Left lung (tissue), 4 donors: ENCODE measurements at regions not wholly inside any gene's neighbourhood (a gene's known extent, or its start where the extent isn't known, plus 50 kb on each side); places are given as distances from the start of the nearest gene placed in this dataset.
A peak's percentile ranks its signal among the peaks of the same experiment; 100 is the strongest.
"Not testable (repeated sequence)": the region's sequence is repeated elsewhere in the genome, so short reads cannot be mapped to it uniquely, and the experiment has no call there.

Source experiments
- ATAC-seq: fragments of 200-7000 bp; cut with Tn5 transposase; one replicate; pipeline ENCODE4 v1.9.1; 2020; ENCODE audit warnings: moderate library complexity
- DNase-seq, 4 donors: peaks; one replicate each; pipeline ENCODE4 v3.0.0-alpha.2; 2013 to 2020
- H3K27ac ChIP-seq, 2 donors: fragments of 200-600 bp; sonication (generic) in 1 of 2; one replicate each; pipeline versions ENCODE4 v1.5.0 to v1.8.0; 2020 to 2021
- H3K27me3 ChIP-seq, 2 donors: fragments of 200-600 bp; sonication (generic) in 1 of 2; one replicate each; pipeline versions ENCODE4 v1.5.0 to v1.8.0; 2020 to 2021
- H3K36me3 ChIP-seq, 2 donors: fragments of 200-600 bp; sonication (generic) in 1 of 2; one replicate each; pipeline versions ENCODE4 v1.5.0 to v1.8.0; 2020 to 2021
- H3K4me1 ChIP-seq, 2 donors: fragments of 200-600 bp; one replicate each; pipeline ENCODE4 v1.8.0; 2021
- H3K4me3 ChIP-seq, 2 donors: fragments of 200-600 bp; sonication (generic) in 1 of 2; one replicate each; pipeline versions ENCODE4 v1.5.0 to v1.8.0; 2020 to 2021; ENCODE audit warnings: mild to moderate bottlenecking in 1 of 2
- H3K9me3 ChIP-seq, 2 donors: fragments of 200-600 bp; sonication (generic) in 1 of 2; one replicate each; pipeline versions ENCODE4 v1.5.0 to v1.8.0; 2020 to 2021
- CTCF ChIP-seq, 2 donors: fragments of 200-600 bp; sonication (generic) in 1 of 2; IDR thresholded peaks; one replicate each; pipeline versions ENCODE4 v1.5.0 to v1.8.0; 2021; ENCODE audit warnings: antibody characterized with exemption in 2 of 2
- intact Hi-C, 2 donors: fragments of 100-400 bp; cut with DNase I; formaldehyde crosslinking; loops; one replicate each; pipeline versions ENCODE4 v1.11.2 to v1.14.2; 2022
- donor health status: DM: no; HTN: yes; CAD: no.
- donor health status: DM: no; HTN: no; CAD: no.

DNA sequence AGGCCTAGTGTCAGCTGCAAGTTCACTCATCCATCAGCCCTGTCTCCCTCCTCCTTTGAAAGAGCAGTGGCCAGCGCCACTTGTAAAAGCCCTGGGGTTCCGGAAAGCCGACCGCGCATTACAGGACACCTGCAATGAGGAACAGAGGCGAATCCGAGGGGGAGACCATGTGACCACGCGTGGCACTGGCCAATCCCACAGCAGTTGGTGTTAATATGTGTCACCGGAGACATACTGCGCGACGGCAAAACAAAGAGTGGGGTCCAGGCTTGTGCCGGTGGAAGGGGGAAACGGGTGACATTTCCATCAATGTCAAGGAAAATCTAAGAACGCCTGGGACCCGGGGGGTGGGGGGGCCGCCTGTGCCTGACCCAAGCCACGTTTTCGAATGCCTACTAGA is 480.8 kb downstream of the SPATA31A7 start:
- TF ChIP-seq CTCF (IDR thresholded peaks at IDR 0.05) = no peak
- intact Hi-C loops = no loop called here
- Histone ChIP-seq H3K4me1 (no peaks in the 10 kb centered on the region), H3K27ac (no peak overlapping the region), H3K4me3 (no peak overlapping the region), H3K9me3 (peaks cover 0 to 62% of the 10 kb centered on the region in 2 donors), H3K27me3 (no peaks in the 10 kb centered on the region), H3K36me3 (no peaks in the 10 kb centered on the region)
- ATAC-seq (no peak), DNase-seq (peak in 1 of 4 donors; percentile 54)

DNA sequence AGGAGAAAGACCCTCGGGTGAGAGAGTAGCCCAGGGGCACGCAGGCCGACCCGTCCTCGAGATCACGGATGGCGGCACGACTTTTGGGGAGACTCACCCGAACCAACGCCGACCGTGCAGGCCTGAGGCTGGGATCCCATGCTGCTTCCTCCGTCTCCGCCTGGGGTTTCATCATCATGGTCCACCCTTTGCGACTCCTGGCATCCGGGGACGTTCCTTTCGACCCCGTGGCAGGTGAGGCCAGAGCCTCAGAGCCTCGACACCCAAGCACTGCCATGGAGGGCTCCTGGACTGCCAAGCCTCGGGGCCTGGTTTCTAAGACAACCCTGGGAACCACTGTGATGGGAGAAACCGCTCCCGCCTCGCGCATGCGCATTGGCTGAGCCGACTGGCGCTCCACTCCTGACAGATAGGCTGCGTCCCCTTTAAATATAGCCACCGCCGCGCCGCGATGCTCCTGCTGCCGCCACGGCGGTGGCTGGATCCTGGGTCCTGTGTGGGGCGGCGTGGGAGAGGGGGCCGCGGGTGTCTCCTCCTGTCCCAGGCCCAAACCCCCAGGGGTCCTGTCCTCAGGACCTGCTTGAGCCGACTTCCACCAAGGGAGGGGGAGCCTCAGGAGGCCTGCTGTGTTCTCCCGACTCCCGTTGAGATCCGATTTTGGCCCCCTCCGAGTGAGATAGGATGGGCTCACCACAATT is 481.6 kb downstream of the SPATA31A7 start:
- no peaks in the 10 kb centered on the region for H3K36me3 ChIP-seq
- DNase-seq = peak in 1 of 4 donors; percentile 61
- no peaks in the 10 kb centered on the region for H3K4me1 ChIP-seq
- intact Hi-C loops = no loop called here
- H3K9me3 ChIP-seq = peaks cover 0 to 58% of the 10 kb centered on the region in 2 donors
- H3K4me3 ChIP-seq = no peak overlapping the region
- TF ChIP-seq CTCF (IDR thresholded peaks at IDR 0.05) = no peak
- H3K27me3 ChIP-seq = no peaks in the 10 kb centered on the region
- no peak for ATAC-seq
- H3K27ac ChIP-seq = no peak overlapping the region

GRCh38 chr9:61672107-61672541 is 482.3 kb downstream of the SPATA31A7 start:
- peak in 1 of 4 donors; percentile 58 for DNase-seq
- H3K27me3 ChIP-seq, H3K4me1 ChIP-seq, H3K27ac ChIP-seq, H3K36me3 ChIP-seq, intact Hi-C loops, H3K4me3 ChIP-seq, ATAC-seq: not testable (repeated sequence)
- peaks cover 0 to 54% of the 10 kb centered on the region in 2 donors for H3K9me3 ChIP-seq

- H3K27ac ChIP-seq, H3K36me3 ChIP-seq, intact Hi-C loops, H3K27me3 ChIP-seq, H3K4me1 ChIP-seq, ATAC-seq, H3K4me3 ChIP-seq: not testable (repeated sequence)
- peaks cover 0 to 49% of the 10 kb centered on the region in 2 donors for H3K9me3 ChIP-seq
- peak in 1 of 4 donors; percentile 34 for DNase-seq
Measured at GRCh38 chr9:61672645-61673167, 482.9 kb downstream of the SPATA31A7 start.

DNA sequence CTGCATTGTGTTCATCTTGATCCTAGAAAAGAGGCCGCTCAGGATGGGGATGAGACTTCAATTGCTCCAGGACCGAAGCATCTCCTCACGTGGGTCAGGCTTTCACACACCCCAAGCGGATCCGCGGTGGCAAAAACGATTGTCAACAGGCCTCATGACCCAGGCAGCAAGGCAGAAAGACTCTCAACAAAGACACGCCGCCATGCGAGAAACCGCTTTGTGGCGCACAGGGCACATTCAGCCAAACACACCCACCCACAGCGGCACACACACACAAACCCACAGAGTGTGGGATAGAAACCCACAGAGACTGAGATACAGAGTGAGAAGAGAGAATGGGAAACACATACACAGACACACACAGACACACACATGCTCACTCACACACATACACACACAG is 483.4 kb downstream of the SPATA31A7 start:
- H3K4me3 ChIP-seq = no peak overlapping the region
- H3K27ac ChIP-seq = no peak overlapping the region
- no peak for TF ChIP-seq CTCF (IDR thresholded peaks at IDR 0.05)
- H3K36me3 ChIP-seq = no peaks in the 10 kb centered on the region
- intact Hi-C loops = no loop called here
- no peaks in the 10 kb centered on the region for H3K27me3 ChIP-seq
- no peaks in the 10 kb centered on the region for H3K4me1 ChIP-seq
- peaks cover 0 to 45% of the 10 kb centered on the region in 2 donors for H3K9me3 ChIP-seq
- DNase-seq = peak in 1 of 4 donors; percentile 65
- no peak for ATAC-seq

GRCh38 chr9:61673664-61674381 is 484.0 kb downstream of the SPATA31A7 start:
- H3K9me3 ChIP-seq = peaks cover 0 to 40% of the 10 kb centered on the region in 2 donors
- no peak for ATAC-seq
- H3K4me3 ChIP-seq = no peak overlapping the region
- peak in 1 of 4 donors; percentile 76 for DNase-seq
- H3K27ac ChIP-seq = no peak overlapping the region
- intact Hi-C loops = no loop called here
- no peak for TF ChIP-seq CTCF (IDR thresholded peaks at IDR 0.05)
- no peaks in the 10 kb centered on the region for H3K4me1 ChIP-seq
- no peaks in the 10 kb centered on the region for H3K27me3 ChIP-seq
- H3K36me3 ChIP-seq = no peaks in the 10 kb centered on the region
